Kidney glomerular epithelial cell (primary cell): ENCODE measurements at regions not wholly inside any gene's neighbourhood (a gene's known extent, or its start where the extent isn't known, plus 50 kb on each side); places are given as distances from the start of the nearest gene placed in this dataset.
A peak's percentile ranks its signal among the peaks of the same experiment; 100 is the strongest.
"Not testable (repeated sequence)": the region's sequence is repeated elsewhere in the genome, so short reads cannot be mapped to it uniquely, and the experiment has no call there.

Experiments used
- DNase-seq: peaks from one replicate; lab custom pipeline; 2025; lab: John Stamatoyannopoulos, UW

GRCh38 chr6:126811321-126811720 lies 307.1 kb upstream of the RSPO3 start:
- no peak for DNase-seq

DNA sequence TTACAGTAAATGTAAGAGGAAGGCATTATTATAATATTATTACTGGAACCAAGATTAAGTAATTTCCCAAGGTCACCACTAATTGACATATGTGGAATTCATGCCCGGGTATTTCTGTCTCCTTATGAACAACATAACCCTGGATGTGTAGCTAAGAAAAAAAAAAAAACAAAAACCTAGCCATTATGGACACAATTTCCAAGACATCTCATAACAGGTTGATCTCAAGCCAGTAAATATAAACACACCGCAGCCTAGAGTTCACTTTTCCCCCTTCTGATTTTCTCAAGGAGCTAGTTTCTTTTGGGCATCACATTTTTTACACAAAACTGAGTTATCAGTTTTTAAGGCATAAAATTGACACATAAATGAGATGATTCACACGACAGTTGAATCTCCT lies 306.5 kb upstream of the RSPO3 start:
- DNase-seq: no peak

- DNase-seq: no peak
These were observed 305.8 kb upstream of the RSPO3 start for GRCh38 chr6:126812651-126813050.

GRCh38 chr6:126820634-126821033 lies 297.8 kb upstream of the RSPO3 start:
- no peak for DNase-seq

DNA sequence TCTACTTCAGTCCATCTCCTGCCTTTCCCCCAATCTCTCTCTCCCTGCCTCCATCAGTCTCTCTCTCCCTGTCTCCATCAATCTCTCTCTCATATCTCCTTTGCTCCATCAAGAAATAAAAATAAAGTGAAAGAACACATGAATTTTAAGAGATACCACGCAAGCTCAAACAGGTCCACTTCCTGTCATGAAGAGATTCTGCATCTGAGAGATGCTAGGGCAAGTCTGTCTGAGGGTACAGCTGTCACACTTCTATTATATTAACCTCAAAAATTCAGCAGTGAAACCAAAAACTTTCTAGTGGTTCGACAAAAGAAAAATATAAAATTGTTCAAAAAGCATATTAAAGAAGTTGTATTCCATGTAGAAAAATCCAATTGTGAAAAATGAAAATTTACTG lies 296.8 kb upstream of the RSPO3 start:
- DNase-seq: no peak

GRCh38 chr6:126824226-126824625 lies 294.2 kb upstream of the RSPO3 start:
- peak; percentile 25 for DNase-seq

DNA sequence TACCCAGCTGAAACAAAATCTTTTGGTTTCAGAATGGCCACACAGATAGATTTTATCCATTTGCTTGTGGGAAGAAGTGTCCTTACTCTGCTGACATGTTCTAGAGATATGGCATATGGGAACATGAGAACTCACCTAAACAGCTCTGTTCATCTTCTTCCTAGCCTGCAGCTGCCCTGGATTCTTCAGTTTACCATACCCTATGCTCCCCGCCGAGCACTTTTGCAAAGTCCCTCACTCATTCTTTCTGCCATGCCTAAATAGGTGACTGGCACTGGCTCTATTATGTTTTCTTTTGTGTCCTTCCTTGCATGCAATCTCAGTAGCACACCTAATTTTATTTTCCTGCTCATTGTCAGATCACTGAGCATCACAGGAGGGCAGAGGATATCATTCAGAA lies 293.7 kb upstream of the RSPO3 start:
- DNase-seq: no peak

DNA sequence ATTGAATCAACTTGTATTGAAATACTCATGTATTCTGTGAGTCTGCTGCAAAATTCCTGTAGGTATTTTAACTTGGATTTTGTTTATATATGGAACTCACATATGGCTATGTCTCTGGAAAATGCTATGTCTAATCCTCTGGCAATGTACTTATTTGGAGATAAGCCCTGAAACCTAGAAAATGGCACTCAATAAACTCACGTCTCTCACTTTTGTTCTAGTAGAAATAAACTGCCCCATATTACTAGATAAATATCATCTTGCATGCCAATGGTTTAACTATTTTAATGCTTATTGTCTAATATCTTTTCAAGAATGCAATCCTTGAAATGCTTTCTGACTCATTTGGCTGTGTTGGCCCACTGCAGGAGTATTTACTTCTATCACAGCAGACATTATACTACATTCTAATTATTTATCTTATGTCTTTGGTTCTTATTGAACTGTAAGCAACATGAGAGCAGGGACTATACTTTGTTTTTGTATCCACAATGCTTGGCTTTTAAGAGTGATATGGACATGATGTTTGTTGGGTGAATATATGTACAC lies 292.2 kb upstream of the RSPO3 start:
- DNase-seq: no peak

DNA sequence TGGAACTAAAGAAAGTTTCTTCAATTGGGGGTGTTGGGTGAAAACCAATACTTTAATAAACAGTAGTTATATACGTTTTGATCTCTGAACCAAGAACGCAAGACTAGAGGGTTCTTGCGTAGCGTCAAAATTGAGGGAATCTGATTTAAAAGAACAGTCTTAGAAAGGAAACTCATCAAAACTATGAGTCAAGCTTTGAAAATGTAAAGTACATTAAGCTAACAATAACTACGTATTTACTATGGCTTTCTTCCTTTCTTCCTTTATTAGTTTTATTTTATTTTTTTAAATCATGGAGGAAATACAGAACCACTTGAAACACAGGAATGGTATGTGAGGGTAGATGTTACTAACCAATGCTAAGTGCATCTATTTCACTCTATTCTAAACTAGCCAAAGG lies 287.0 kb upstream of the RSPO3 start:
- DNase-seq: no peak

DNA sequence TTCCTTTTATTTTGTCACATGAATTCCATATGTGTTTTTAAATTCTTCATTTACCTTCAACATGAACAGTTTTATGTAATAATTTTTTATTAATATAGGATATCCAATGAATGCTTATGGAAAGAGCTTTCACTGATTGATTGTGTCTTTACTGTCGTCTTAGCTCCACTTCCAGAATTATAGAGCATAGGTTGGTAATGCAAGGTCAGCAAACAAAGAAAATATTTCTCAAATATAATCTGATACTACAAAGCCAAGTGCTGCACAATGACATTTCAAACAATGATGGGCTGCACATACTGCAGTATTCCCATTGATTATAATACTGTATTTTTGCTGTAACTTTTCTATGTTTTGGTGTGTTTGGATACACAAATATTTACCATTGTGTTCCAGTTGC lies 275.7 kb upstream of the RSPO3 start:
- DNase-seq: no peak

DNA sequence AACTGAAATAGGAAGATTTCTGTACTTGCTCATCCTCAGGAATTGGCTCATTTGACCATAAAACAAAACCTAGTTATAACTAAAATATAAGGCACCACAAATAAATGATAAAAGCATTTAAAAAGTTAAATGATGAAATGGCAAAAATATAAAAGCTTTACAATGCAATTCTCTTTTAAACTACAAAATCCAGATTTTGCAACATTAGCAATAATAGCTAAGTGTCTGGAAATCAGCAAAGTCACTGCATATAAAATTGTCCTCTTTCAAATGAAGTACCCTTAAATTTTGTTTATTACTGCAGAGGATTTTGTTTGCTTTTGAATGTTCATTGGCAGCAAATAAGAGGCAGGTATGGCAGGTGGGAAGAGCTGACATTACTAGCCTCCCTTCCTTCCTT lies 270.4 kb upstream of the RSPO3 start:
- no peak for DNase-seq

DNA sequence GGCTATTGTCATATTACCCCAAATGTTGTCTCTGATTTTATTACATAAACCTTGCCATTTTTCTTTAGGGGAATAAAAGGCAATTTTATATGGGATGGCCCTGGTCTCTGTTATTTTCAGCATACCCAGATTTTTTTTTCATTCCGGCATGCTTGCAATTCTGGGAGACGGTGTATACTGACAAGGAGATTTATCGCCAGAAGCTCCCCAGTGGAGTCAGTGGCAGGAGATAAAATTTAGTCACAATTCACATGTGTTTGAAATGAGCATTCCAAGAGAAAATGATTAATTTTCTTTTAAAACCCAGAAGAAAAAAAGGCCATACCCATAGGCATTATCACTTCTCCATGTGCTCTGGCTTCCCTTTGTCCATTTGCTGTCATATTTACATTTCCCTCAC lies 250.8 kb upstream of the RSPO3 start:
- no peak for DNase-seq

DNA sequence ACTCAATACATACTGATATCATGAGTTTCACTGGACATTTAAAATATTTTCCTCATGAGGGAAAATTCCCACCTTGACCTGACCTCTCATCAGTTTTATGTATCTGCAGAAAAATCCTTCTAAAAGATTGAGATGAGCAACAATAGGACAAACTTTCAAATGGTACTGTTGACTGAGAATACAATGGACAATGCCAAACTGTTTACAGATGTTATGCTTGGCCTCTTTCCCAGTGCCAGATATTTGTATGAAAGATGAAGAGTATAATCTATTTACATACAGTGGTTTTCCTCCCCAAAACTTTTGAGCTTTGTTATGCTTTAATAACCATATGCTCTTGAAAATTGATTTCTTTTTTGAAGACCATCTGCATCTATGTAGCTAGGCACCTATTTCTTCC lies 245.1 kb upstream of the RSPO3 start:
- peak; percentile 1 for DNase-seq

GRCh38 chr6:126873791-126874190 lies 244.7 kb upstream of the RSPO3 start:
- no peak for DNase-seq

DNA sequence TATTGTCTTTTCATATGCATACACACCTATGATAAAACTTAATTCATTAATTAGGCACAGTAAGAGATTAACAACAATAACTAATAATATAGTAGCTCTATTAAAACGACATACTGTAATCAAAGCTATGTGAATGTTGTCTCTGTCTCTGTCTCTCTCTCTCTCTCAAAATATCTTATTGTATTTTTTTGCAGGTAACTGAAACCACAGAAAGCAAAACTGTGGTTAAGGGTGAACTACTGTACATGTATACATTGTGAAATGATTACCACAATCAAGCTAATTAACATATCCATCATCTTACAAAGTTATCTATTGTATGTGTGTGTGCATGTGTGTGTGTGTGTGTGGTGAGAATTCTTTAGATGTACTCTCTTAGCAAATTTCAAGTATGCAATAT lies 242.0 kb upstream of the RSPO3 start:
- no peak for DNase-seq

DNA sequence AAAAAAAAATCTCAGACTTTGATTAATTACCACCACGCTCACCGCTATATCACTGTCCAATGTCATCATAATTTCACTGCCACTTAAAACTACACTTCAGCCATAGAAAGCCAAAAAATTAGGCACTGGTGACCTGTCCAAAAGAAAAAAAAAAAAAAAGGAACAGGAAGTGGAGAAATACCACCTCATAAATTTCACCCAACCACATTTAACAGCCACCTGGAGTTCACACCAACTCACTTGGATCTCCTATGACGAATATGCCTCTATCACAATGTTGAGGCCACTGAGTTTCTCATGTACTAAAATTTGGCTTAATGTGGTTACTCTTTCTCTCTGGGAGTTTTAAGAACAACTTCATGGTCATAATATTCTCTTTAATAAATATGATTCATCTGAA lies 237.5 kb upstream of the RSPO3 start:
- DNase-seq: no peak

- no peak for DNase-seq
These were observed 232.4 kb upstream of the RSPO3 start for GRCh38 chr6:126886106-126886505.

- DNase-seq: no peak
These were observed 229.4 kb upstream of the RSPO3 start for GRCh38 chr6:126888727-126889725.

DNA sequence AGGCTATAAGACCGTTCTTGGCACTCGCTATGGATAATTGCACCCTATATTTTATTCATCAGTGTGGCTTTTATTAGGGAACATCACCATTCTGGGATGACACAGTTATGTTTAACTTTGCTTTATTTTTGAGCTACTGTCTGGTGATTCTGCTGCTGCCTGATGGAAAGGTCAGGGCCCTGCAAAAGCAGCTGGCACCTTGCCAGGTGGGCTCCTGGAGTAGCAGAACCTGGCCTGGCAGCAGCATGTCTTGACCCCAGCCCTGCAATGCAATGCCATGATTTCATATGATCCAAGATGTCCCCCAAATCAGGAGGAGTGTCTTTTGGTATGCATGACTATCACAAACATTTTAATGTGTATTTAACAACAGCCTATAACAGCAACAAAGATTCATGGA lies 228.4 kb upstream of the RSPO3 start:
- DNase-seq: no peak

- no peak for DNase-seq
These were observed 227.3 kb upstream of the RSPO3 start for GRCh38 chr6:126891158-126891557.

GRCh38 chr6:126892869-126893268 lies 225.6 kb upstream of the RSPO3 start:
- DNase-seq: not testable (repeated sequence)

DNA sequence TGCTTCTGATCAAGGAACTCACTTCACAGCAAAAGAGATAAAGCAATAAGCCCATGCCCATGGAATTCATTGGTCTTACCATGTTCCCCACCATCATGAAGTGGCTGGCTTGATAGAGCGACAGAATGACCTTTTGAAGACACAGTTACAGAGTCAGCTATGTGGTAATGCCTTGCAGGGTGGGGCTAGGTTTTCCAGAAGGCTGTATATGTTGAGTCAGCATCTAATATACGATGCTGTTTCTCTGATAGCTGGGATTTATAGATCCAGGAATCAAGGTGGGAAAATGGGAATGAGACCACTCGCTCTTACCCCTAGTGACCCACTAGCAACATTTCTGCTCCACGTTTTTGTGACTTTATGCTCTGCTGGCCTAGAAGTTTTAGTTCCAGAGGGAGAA lies 220.7 kb upstream of the RSPO3 start:
- no peak for DNase-seq

DNA sequence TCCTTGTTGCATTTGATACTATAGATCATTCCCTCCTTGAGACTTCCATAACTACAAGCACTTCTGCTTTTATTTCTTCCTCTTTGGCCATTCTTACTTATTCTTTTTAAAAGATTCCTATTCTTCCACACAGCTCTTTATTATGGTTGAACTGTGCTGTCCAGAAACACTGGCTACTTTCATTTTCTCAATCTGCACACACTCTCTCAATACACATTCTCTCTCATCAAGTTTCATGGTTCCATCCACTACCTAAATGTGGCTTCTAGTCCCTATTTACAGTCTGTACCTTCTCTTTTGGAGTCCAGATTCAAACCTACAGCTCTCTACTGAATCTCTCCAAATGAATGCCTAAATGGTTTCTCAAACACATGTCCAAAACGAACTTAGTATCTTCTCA lies 214.3 kb upstream of the RSPO3 start:
- no peak for DNase-seq

DNA sequence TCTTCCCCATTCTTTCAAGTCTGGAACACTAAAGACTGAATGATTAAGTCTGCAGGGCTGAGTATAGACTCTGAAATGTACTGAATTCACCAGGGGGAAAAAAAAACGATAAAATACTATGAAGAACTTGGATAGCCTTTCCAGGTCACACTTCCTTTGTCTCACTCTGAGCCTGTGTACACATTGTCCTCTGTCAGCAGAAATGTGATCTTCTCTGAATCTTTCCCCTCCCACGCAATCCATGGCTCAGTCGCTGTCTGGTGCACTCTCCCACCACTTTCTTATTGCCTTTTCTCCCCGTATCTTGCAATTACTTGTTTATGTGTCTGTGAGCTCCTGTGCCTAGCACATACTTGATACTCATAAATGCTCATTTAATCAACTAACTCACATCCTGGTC lies 212.6 kb upstream of the RSPO3 start:
- DNase-seq: peak; percentile 7
